PFSK-1 (cell line): ENCODE measurements at regions not wholly inside any gene's neighbourhood (a gene's known extent, or its start where the extent isn't known, plus 50 kb on each side); places are given as distances from the start of the nearest gene placed in this dataset.

Experiments used
- FOXP2 ChIP-seq: optimal IDR thresholded peaks from 2 replicates; pipeline ENCODE3; 2011; ENCODE audit warnings: borderline replicate concordance, control low read depth, inconsistent platforms; ENCODE audit not compliant: insufficient read depth; ENCODE audit errors: extremely low read length, extremely low read depth
- POLR2AphosphoS5 ChIP-seq: IDR thresholded peaks from 2 replicates; pipeline ENCODE4 v1.6.1; 2012; ENCODE audit warnings: low read depth, mild to moderate bottlenecking, control low read depth, low read length, moderate library complexity
- SIN3A ChIP-seq: IDR thresholded peaks from 2 replicates; pipeline ENCODE4 v1.6.1; 2012; ENCODE audit warnings: mild to moderate bottlenecking, low read length, moderate library complexity, borderline replicate concordance; ENCODE audit not compliant: insufficient read depth
- TAF1 ChIP-seq: IDR thresholded peaks from 2 replicates; pipeline ENCODE4 v1.6.1; 2012; ENCODE audit warnings: low read length, control low read depth, borderline replicate concordance; ENCODE audit not compliant: insufficient read depth
- TF ChIP-seq, protein P1 (sequence below), 2 experiments: IDR thresholded peaks; 2 replicates each; pipeline versions ENCODE4 v1.6.1 to v1.8.0; 2011 to 2012; ENCODE audit warnings: low read depth in 2 of 2, low read length in 2 of 2, control low read depth in 1 of 2, inconsistent platforms in 1 of 2, mild to moderate bottlenecking in 1 of 2, moderate library complexity in 1 of 2; ENCODE audit not compliant: insufficient read depth in 1 of 2

DNA sequence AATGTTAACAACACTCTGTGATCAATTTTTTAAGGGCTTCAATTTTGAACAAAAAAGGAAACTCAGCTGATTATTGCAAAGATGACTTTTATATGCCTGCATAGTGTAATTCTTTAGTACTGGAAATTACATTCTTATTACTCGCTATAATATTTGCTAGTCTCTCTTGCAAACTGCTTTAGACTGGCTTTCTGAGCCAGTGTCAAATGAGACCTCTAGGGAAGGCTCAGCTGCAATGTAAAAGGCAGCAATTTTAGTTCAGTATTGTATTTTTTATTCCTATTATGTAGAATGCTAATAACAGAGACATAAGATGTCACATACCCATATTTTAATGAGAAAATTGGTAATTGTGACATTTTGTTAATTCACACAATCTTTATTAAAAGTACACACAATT, 338.1 kb upstream of the LYPLAL1 start:
- TF ChIP-seq, protein P1, sequence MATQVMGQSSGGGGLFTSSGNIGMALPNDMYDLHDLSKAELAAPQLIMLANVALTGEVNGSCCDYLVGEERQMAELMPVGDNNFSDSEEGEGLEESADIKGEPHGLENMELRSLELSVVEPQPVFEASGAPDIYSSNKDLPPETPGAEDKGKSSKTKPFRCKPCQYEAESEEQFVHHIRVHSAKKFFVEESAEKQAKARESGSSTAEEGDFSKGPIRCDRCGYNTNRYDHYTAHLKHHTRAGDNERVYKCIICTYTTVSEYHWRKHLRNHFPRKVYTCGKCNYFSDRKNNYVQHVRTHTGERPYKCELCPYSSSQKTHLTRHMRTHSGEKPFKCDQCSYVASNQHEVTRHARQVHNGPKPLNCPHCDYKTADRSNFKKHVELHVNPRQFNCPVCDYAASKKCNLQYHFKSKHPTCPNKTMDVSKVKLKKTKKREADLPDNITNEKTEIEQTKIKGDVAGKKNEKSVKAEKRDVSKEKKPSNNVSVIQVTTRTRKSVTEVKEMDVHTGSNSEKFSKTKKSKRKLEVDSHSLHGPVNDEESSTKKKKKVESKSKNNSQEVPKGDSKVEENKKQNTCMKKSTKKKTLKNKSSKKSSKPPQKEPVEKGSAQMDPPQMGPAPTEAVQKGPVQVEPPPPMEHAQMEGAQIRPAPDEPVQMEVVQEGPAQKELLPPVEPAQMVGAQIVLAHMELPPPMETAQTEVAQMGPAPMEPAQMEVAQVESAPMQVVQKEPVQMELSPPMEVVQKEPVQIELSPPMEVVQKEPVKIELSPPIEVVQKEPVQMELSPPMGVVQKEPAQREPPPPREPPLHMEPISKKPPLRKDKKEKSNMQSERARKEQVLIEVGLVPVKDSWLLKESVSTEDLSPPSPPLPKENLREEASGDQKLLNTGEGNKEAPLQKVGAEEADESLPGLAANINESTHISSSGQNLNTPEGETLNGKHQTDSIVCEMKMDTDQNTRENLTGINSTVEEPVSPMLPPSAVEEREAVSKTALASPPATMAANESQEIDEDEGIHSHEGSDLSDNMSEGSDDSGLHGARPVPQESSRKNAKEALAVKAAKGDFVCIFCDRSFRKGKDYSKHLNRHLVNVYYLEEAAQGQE (IDR thresholded peaks at IDR 0.05; ENCODE audit: insufficient read depth in 1 of 2, low read depth in 2 of 2, low read length in 2 of 2): no peak
- no peak for TF ChIP-seq TAF1
- no peak for TF ChIP-seq FOXP2
- TF ChIP-seq SIN3A: no peak
- no peak for TF ChIP-seq POLR2AphosphoS5

DNA sequence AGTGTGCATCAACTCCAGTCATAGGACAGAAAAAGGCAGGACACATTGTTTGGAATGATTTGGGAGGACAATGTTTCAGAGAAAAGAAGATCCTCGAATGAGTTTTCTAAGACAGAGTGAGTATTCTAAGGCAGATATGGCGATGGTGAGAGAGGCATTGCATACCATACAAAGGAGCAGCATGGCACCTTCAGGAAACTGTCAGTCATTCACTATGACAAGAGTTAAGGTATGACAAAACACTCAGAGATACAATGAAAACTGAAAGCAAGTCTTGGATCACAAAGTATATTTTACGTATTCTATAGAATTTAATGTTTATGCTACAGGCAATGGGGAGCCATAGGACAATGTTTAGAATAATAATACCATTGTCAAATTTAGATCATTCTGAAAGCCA, 337.4 kb upstream of the LYPLAL1 start:
- TF ChIP-seq TAF1 (no peak), FOXP2 (no peak), POLR2AphosphoS5 (no peak), SIN3A (no peak)
- TF ChIP-seq, protein P1 (IDR thresholded peaks at IDR 0.05; ENCODE audit: insufficient read depth in 1 of 2, low read depth in 2 of 2, low read length in 2 of 2): no peak

DNA sequence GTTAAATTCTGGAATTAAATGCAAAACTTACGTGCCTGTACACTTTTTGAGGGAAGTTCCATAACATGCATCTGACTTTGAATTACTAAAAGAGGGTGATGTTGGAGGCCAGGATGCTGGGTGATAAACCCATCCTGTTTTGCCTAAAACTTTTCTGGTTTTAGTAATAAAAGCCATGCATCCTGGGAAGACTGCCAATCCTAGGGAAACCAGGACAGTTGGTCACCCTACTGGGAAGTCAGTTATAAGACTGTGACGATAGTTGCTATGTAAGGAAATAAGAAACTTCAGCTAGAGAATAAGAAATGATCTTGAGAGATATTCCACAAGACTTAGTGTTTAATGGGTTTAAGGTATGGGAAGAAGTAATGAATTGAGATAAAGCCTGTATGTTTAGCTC, 336.6 kb upstream of the LYPLAL1 start:
- TF ChIP-seq SIN3A (no peak), POLR2AphosphoS5 (no peak), TAF1 (no peak), FOXP2 (no peak)
- TF ChIP-seq, protein P1 (IDR thresholded peaks at IDR 0.05; ENCODE audit: insufficient read depth in 1 of 2, low read depth in 2 of 2, low read length in 2 of 2): no peak

DNA sequence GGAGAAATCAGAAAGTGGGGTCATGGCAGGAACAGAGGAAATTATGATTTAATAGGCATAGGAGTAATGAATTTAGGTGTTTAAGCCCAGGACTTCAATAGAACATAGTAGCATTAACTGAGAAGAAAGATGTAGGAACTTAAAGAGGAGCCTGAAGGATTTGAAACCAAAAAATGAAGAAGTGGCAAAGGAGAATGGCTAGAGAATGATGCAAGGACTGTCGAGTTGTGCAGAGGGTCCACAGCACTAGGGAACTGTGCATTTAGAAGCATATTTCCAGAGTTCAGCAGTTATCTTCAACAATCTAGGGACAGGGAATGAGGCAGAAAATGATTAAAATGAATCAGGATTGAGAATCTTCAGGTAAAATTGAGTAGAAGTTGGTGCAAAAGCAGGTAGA, 328.1 kb upstream of the LYPLAL1 start:
- TF ChIP-seq POLR2AphosphoS5 (no peak), TAF1 (no peak)

DNA sequence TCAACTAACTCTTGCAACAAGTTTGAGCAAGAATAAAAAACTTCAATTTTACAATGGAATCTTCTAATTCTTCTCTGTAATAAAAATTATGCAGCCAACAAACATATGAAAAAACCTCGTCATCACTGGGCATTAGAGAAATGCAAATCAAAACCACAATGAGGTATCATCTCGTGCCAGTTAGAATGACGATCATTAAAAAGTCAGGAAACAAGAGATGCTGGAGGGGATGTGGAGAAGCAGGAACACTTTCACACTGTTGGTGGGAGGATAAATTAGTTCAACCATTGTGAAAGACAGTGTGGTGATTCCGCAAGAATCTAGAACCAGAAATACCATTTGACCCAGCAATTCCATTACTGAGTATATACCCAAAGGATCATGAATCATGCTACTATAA, 327.5 kb upstream of the LYPLAL1 start:
- TF ChIP-seq SIN3A (no peak), POLR2AphosphoS5 (no peak), FOXP2 (no peak), TAF1 (no peak)
- TF ChIP-seq, protein P1 (IDR thresholded peaks at IDR 0.05; ENCODE audit: insufficient read depth in 1 of 2, low read depth in 2 of 2, low read length in 2 of 2): no peak
